GM21381 (cell line): ENCODE measurements at regions not wholly inside any gene's neighbourhood (a gene's known extent, or its start where the extent isn't known, plus 50 kb on each side); places are given as distances from the start of the nearest gene placed in this dataset.
"Not testable (repeated sequence)": the region's sequence is repeated elsewhere in the genome, so short reads cannot be mapped to it uniquely, and the experiment has no call there.

Source experiments
- ATAC-seq: cut with Tn5 transposase; IDR thresholded peaks from one replicate; pipeline ENCODE4 v1.9.1; 2021; ENCODE audit warnings: mild to moderate bottlenecking, moderate library complexity; ENCODE audit not compliant: unreplicated experiment

DNA sequence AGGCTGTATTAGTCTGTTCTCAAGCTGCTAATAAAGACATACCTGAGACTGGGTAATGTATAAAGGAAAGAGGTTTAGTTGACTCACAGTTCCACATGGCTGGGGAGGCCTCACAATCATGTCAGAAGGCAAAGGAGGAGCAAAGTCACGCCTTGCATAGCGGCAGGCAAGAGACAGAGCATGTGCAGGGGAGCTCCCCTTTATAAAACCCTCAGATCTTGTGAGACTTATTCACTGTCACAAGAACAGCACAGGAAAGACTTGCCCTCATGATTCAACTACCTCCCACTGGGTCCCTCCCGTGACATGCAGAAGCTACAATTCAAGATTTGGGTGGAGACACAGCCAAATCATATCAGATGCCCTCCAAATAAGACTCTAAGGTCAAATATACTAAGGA is 139.4 kb upstream of the TOP1 start:
- not testable (repeated sequence) for ATAC-seq

DNA sequence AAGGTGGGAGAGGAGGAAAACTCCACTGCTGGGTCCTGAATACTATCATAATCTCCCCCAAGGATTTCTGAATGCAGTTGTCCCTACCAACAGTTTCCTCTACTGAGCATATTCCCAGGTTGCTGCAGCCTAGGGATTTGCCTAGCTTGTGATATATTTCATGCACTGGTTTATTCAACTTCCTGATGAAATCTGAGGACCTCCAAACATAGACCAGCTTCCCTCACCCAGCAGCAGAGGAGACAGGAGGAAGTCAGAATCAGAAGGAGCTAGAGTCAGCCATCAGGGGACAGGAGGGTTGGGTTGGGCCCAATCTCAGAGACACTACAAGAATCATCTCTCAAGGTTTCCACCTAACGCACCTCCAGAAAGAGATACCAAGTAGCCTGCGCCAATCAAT is 138.4 kb upstream of the TOP1 start:
- ATAC-seq = no peak

GRCh38 chr20:40890635-40891034 is 138.0 kb upstream of the TOP1 start:
- no peak for ATAC-seq

DNA sequence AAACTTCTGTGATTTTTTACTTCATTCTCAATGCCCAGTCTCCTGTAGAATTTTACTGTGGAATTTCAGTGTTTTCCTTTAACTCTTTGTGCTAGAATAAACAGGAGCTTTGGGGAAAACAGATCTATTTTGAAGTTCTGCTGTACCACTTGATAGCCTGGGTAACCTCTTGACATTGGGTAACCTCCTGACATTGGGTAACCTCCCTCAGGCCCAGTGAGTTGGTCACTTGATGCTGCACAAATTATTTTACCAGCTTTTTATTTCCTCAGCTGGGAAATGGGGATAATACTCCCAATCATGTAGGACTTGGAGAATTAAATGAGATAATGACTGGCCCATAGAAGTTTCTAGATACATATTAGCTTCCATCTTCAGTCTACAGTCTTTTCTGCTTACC is 137.3 kb upstream of the TOP1 start:
- ATAC-seq = no peak

DNA sequence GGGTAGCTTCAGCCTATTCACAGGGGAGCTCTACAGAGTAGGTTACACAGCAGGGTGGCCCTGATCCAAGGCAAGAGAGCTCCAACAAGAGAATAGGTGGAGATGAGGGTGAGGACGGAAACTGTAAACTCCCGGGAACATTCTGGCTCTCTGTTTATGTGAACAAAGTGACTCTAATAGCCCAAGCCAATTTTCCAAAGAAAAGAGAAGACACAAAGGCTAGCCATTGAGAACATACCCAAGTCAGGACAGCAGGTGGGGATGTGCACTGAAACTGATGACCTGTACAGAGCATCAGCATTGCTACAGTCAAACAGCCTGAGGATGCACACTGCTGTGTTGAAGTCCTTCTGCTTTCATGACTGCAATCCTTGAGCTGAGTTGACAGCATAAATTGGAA is 136.0 kb upstream of the TOP1 start:
- ATAC-seq = no peak

- ATAC-seq = no peak
Measured at GRCh38 chr20:40893610-40894236, 134.9 kb upstream of the TOP1 start.

- ATAC-seq = no peak
Measured at GRCh38 chr20:40894237-40894630, 134.4 kb upstream of the TOP1 start.

- no peak for ATAC-seq
Measured at GRCh38 chr20:40895182-40895581, 133.4 kb upstream of the TOP1 start.

- ATAC-seq = no peak
Measured at GRCh38 chr20:40896814-40897700, 131.6 kb upstream of the TOP1 start.

- ATAC-seq = no peak
Measured at GRCh38 chr20:40899344-40899743, 129.3 kb upstream of the TOP1 start.

DNA sequence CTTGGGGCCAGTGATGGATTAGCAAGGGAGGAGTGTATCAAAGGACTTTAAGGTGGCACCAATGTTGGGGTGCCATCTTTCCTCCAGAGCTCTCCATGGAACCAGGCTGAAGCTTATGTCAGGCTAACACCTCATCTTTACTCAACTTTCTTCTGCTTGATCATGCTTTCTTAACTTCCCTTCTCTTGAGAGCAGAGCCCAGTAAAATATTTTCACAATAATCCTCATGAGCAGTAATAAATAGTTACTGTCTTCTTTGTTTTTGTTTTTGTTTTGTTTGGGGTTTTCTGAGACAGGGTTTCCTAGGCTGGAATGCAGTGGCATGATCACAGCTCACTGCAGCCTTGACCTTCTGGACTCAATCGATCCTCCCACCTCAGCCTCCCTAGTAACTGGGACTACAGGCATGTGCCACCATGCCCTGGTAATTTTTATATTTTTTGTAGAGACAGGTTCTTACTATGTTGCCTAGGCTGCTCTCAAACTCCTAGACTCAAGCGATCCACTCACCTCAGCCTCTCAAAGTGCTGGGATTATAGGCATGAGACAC is 127.9 kb upstream of the TOP1 start:
- ATAC-seq = no peak

- no peak for ATAC-seq
Measured at GRCh38 chr20:40902661-40903060, 126.0 kb upstream of the TOP1 start.

- no peak for ATAC-seq
Measured at GRCh38 chr20:40908309-40908708, 120.3 kb upstream of the TOP1 start.

- ATAC-seq = not testable (repeated sequence)
Measured at GRCh38 chr20:40909489-40909888, 119.1 kb upstream of the TOP1 start.

DNA sequence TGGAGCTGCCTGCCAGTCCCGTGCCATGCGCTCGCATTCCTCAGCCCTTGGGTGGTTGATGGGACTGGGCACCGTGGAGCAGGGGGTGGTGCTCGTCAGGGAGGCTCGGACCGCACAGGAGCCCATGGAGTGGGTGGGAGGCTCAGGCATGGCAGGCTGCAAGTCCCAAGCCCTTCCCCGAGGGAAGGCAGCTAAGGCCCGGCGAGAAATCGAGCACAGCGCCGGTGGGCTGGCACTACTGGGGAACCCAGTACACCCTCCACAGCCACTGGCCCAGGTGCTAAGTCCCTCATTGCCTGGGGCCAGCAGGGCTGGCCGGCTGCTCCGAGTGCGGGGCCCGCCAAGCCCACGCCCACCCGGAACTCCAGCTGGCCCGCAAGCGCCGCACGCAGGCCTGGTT is 118.2 kb upstream of the TOP1 start:
- not testable (repeated sequence) for ATAC-seq

DNA sequence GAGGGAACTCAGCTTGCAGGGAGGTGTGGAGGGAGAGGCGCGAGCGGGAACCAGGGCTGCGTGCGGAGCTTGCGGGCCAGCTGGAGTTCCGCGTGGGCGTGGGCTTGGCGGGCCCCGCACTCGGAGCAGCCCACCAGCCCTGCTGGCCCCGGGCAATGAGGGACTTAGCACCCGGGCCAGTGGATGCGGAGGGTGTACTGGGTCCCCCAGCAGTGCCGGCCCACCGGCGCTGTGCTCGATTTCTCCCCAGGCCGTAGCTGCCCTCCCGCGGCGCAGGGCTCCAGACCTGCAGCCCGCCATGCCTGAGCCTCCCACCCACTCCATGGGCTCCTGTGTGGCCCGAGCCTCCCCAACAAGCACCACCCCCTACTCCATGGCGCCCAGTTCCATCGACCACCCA is 117.5 kb upstream of the TOP1 start:
- not testable (repeated sequence) for ATAC-seq

- ATAC-seq = no peak
Measured at GRCh38 chr20:40913224-40914185, 115.1 kb upstream of the TOP1 start.

DNA sequence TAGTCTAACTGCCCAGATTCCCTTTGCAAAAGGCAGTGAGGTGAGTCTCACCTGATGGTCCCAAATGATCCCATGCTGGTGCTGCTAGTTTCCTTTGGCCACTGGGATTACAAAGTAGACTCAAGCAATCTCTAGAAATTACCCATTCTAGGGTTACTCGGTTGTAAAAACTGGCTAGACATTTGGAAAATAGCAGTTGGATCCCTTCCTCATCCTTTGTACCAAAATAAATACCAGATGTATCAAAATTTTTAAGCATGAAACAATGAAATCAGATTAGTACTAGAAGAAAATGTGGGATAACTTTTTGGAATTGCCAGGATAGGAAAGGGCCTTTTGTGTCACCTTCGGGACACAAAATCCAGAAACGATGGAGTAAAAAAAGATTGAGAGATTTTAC is 112.9 kb upstream of the TOP1 start:
- no peak for ATAC-seq

- no peak for ATAC-seq
Measured at GRCh38 chr20:40916276-40916675, 112.3 kb upstream of the TOP1 start.

DNA sequence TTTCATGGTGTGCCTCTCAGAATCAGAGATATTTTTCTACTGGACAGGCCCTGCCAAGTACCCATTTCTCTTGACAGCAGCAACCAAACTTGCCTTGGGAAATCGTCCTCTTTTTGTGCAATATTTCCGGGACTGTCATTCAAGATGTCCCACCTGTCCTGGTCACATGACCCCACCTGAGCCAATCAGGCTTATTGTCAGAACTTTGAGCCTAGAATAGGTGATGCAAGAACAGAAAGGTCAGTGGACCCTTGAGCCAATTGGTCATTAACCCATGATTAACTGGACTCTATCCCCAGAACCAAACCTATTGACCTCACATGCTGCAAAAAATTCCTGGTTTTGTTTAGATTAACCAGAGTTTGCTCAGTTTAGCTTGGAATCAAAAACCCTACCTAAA is 108.3 kb upstream of the TOP1 start:
- no peak for ATAC-seq

GRCh38 chr20:40922865-40923264 is 105.8 kb upstream of the TOP1 start:
- no peak for ATAC-seq
